ENCODE measurements at regions not wholly inside any gene's neighbourhood (a gene's known extent, or its start where the extent isn't known, plus 50 kb on each side); places are given as distances from the start of the nearest gene placed in this dataset.

DNA sequence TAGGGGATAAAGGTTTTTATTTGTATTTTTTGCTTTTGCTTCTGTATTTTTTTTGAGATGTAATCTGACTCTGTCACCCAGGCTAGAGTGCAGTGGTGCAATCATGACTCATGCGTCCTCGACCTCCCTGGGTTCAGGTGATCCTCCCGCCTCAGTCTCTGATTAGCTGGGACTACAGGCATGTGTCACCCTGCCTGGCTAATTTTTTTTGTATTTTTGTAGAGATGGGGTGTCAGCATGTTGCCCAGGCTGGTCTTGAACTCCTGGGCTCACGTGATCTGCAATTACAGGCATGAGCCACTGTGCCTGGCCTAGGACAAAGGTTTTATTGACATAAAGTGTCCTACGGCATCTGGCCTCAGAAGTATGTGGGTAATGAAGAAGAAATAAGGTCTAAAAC, 297.1 kb upstream of the C9orf72 start:
- TF ChIP-seq, protein P1, sequence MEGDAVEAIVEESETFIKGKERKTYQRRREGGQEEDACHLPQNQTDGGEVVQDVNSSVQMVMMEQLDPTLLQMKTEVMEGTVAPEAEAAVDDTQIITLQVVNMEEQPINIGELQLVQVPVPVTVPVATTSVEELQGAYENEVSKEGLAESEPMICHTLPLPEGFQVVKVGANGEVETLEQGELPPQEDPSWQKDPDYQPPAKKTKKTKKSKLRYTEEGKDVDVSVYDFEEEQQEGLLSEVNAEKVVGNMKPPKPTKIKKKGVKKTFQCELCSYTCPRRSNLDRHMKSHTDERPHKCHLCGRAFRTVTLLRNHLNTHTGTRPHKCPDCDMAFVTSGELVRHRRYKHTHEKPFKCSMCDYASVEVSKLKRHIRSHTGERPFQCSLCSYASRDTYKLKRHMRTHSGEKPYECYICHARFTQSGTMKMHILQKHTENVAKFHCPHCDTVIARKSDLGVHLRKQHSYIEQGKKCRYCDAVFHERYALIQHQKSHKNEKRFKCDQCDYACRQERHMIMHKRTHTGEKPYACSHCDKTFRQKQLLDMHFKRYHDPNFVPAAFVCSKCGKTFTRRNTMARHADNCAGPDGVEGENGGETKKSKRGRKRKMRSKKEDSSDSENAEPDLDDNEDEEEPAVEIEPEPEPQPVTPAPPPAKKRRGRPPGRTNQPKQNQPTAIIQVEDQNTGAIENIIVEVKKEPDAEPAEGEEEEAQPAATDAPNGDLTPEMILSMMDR (IDR thresholded peaks at IDR 0.05), result no peak
- no peak for TF ChIP-seq POLR2A (IDR thresholded peaks at IDR 0.05)
